Left ventricle myocardium inferior (tissue), 1 donor: ENCODE measurements at regions not wholly inside any gene's neighbourhood (a gene's known extent, or its start where the extent isn't known, plus 50 kb on each side); places are given as distances from the start of the nearest gene placed in this dataset.

Experiments used
- DNase-seq: peaks from one replicate; pipeline ENCODE4 v3.0.0-alpha.2; 2020
- H3K27ac ChIP-seq: fragments of 200-600 bp; replicated peaks from 2 replicates; pipeline ENCODE4 v1.8.0; 2021
- H3K27me3 ChIP-seq: fragments of 200-600 bp; 2 replicates; pipeline ENCODE4 v1.8.0; 2021; ENCODE audit warnings: low read depth
- H3K36me3 ChIP-seq: fragments of 200-600 bp; 2 replicates; pipeline ENCODE4 v1.8.0; 2021
- H3K4me1 ChIP-seq: fragments of 200-600 bp; 2 replicates; pipeline ENCODE4 v1.8.0; 2021
- H3K4me3 ChIP-seq: fragments of 200-600 bp; 2 replicates; pipeline ENCODE4 v1.8.0; 2021; ENCODE audit warnings: mild to moderate bottlenecking, moderate library complexity
- H3K9me3 ChIP-seq: fragments of 200-600 bp; replicated peaks from 2 replicates; pipeline ENCODE4 v1.8.0; 2021
- CTCF ChIP-seq: fragments of 200-600 bp; IDR thresholded peaks from 2 replicates; pipeline ENCODE4 v1.8.0; 2021; ENCODE audit warnings: antibody characterized with exemption, mild to moderate bottlenecking, borderline replicate concordance
- intact Hi-C: fragments of 100-400 bp; cut with micrococcal nuclease; formaldehyde crosslinking; loops from one replicate; pipeline ENCODE4 v1.11.0; 2022
- donor health status: DM: no; HTN: yes; CAD: no; lungs with severe emphysema.

- no peak overlapping the region for H3K4me3 ChIP-seq
- DNase-seq, result no peak
- H3K36me3 ChIP-seq, result no peaks in the 10 kb centered on the region
- peaks cover 8% of the 10 kb centered on the region for H3K9me3 ChIP-seq
- no peaks in the 10 kb centered on the region for H3K27me3 ChIP-seq
- no peak overlapping the region for H3K27ac ChIP-seq
- intact Hi-C loops, result no loop called here
- TF ChIP-seq CTCF, result no peak
- H3K4me1 ChIP-seq, result no peaks in the 10 kb centered on the region
Observed at GRCh38 chr4:12651876-12652275, 832.3 kb downstream of the RAB28 start.

GRCh38 chr4:12645732-12646131, 838.4 kb downstream of the RAB28 start:
- Histone ChIP-seq H3K27me3 (no peaks in the 10 kb centered on the region), H3K9me3 (peaks cover 5% of the 10 kb centered on the region), H3K36me3 (no peaks in the 10 kb centered on the region), H3K4me3 (no peak overlapping the region), H3K27ac (no peak overlapping the region), H3K4me1 (no peaks in the 10 kb centered on the region)
- intact Hi-C loops, result no loop called here
- no peak for TF ChIP-seq CTCF
- DNase-seq, result no peak

GRCh38 chr4:12644261-12644660, 839.9 kb downstream of the RAB28 start:
- no peaks in the 10 kb centered on the region for H3K36me3 ChIP-seq
- H3K27me3 ChIP-seq, result no peaks in the 10 kb centered on the region
- intact Hi-C loops, result no loop called here
- H3K27ac ChIP-seq, result no peak overlapping the region
- H3K9me3 ChIP-seq, result no peaks in the 10 kb centered on the region
- no peak overlapping the region for H3K4me3 ChIP-seq
- TF ChIP-seq CTCF, result no peak
- no peak for DNase-seq
- no peaks in the 10 kb centered on the region for H3K4me1 ChIP-seq

GRCh38 chr4:12636191-12636590, 847.9 kb downstream of the RAB28 start:
- intact Hi-C loops, result no loop called here
- Histone ChIP-seq H3K27me3 (no peaks in the 10 kb centered on the region), H3K9me3 (peaks cover 10% of the 10 kb centered on the region), H3K4me1 (no peaks in the 10 kb centered on the region), H3K4me3 (no peak overlapping the region), H3K27ac (no peak overlapping the region), H3K36me3 (no peaks in the 10 kb centered on the region)
- TF ChIP-seq CTCF, result no peak
- no peak for DNase-seq

GRCh38 chr4:12635629-12636028, 848.5 kb downstream of the RAB28 start:
- no peak overlapping the region for H3K27ac ChIP-seq
- no peak for TF ChIP-seq CTCF
- no peaks in the 10 kb centered on the region for H3K4me1 ChIP-seq
- no peaks in the 10 kb centered on the region for H3K27me3 ChIP-seq
- DNase-seq, result no peak
- peaks cover 10% of the 10 kb centered on the region for H3K9me3 ChIP-seq
- H3K36me3 ChIP-seq, result no peaks in the 10 kb centered on the region
- intact Hi-C loops, result no loop called here
- H3K4me3 ChIP-seq, result no peak overlapping the region
